ENCODE measurements at regions not wholly inside any gene's neighbourhood (a gene's known extent, or its start where the extent isn't known, plus 50 kb on each side); places are given as distances from the start of the nearest gene placed in this dataset.

GRCh38 chr9:78567693-78568092 is 270.8 kb downstream of the PSAT1 start:
- no peak for DNase-seq

- no peak for DNase-seq
Observed at GRCh38 chr9:78568774-78569173, 271.8 kb downstream of the PSAT1 start.

- DNase-seq, result no peak
Observed at GRCh38 chr9:78572266-78572665, 275.3 kb downstream of the PSAT1 start.

- DNase-seq, result no peak
Observed at GRCh38 chr9:78573205-78573604, 276.3 kb downstream of the PSAT1 start.

- DNase-seq, result no peak
Observed at GRCh38 chr9:78573669-78574068, 276.7 kb downstream of the PSAT1 start.

- no peak for DNase-seq
Observed at GRCh38 chr9:78574354-78575045, 277.6 kb downstream of the PSAT1 start.

GRCh38 chr9:78575081-78575480 is 278.2 kb downstream of the PSAT1 start:
- DNase-seq, result no peak

GRCh38 chr9:78575771-78576170 is 278.8 kb downstream of the PSAT1 start:
- no peak for DNase-seq

- no peak for DNase-seq
Observed at GRCh38 chr9:78577156-78577906, 280.4 kb downstream of the PSAT1 start.

GRCh38 chr9:78578072-78578471 is 281.1 kb downstream of the PSAT1 start:
- no peak for DNase-seq

GRCh38 chr9:78582821-78583220 is 285.9 kb downstream of the PSAT1 start:
- DNase-seq, result no peak

- no peak for DNase-seq
Observed at GRCh38 chr9:78584589-78584988, 287.7 kb downstream of the PSAT1 start.

- DNase-seq, result no peak
Observed at GRCh38 chr9:78585909-78586308, 289.0 kb downstream of the PSAT1 start.

- no peak for DNase-seq
Observed at GRCh38 chr9:78590068-78590467, 293.1 kb downstream of the PSAT1 start.

- DNase-seq, result no peak
Observed at GRCh38 chr9:78592811-78593210, 295.9 kb downstream of the PSAT1 start.

GRCh38 chr9:78595200-78595945 is 298.4 kb downstream of the PSAT1 start:
- no peak for DNase-seq

- DNase-seq, result no peak
Observed at GRCh38 chr9:78596346-78596745, 299.4 kb downstream of the PSAT1 start.

GRCh38 chr9:78598120-78598519 is 301.2 kb downstream of the PSAT1 start:
- DNase-seq, result peak; percentile 1

GRCh38 chr9:78599926-78600325 is 303.0 kb downstream of the PSAT1 start:
- DNase-seq, result no peak

GRCh38 chr9:78601957-78602565 is 305.1 kb downstream of the PSAT1 start:
- DNase-seq, result peak; percentile 13

GRCh38 chr9:78605041-78606000 is 308.4 kb downstream of the PSAT1 start:
- no peak for DNase-seq

- no peak for DNase-seq
Observed at GRCh38 chr9:78606001-78606379, 309.1 kb downstream of the PSAT1 start.
